ENCODE measurements at regions not wholly inside any gene's neighbourhood (a gene's known extent, or its start where the extent isn't known, plus 50 kb on each side); places are given as distances from the start of the nearest gene placed in this dataset.

- TF ChIP-seq EP300 (IDR thresholded peaks at IDR 0.05) = no peak
- TF ChIP-seq POLR2A (IDR thresholded peaks at IDR 0.05) = no peak
- TF ChIP-seq CTCF (IDR thresholded peaks at IDR 0.05) = no peak
- no peak for TF ChIP-seq POLR2AphosphoS5 (IDR thresholded peaks at IDR 0.05)
Measured at GRCh38 chr11:131301306-131301705, 69.1 kb upstream of the NTM start.
